AG04450 (cell line): ENCODE measurements at regions not wholly inside any gene's neighbourhood (a gene's known extent, or its start where the extent isn't known, plus 50 kb on each side); places are given as distances from the start of the nearest gene placed in this dataset.

Source experiments
- CTCF ChIA-PET: fragments of 300-600, 350-600 bp; formaldehyde crosslinking; extraction: SDS; loops from one replicate; lab custom pipeline; 2022; ENCODE audit warnings: antibody characterized with exemption, inconsistent platforms; lab: Charles Lee
- POLR2A ChIA-PET: fragments of 350-600 bp; formaldehyde crosslinking; extraction: SDS; loops from one replicate; lab custom pipeline; 2021; ENCODE audit warnings: antibody characterized with exemption, inconsistent platforms; lab: Yijun Ruan, JAX
- DNase-seq: peaks from one replicate; pipeline ENCODE4 v3.0.0-alpha.2; 2011; ENCODE audit warnings: low read depth, low spot score
- H3K27ac ChIP-seq: one replicate; pipeline ENCODE4 v1.5.1; 2012; ENCODE audit warnings: low read depth, low read length, control low read depth
- H3K27me3 ChIP-seq: one replicate; pipeline ENCODE4 v1.6.0; 2012; ENCODE audit warnings: low read length; ENCODE audit not compliant: control insufficient read depth, insufficient read depth
- H3K4me3 ChIP-seq: 2 replicates; pipeline ENCODE4 v1.5.1; 2011; ENCODE audit warnings: mild to moderate bottlenecking, low read depth, low read length, control low read depth
- H3K9me3 ChIP-seq: 2 replicates; pipeline ENCODE4 v1.5.1; 2012; ENCODE audit warnings: low read length; ENCODE audit not compliant: control insufficient read depth, insufficient read depth
- CTCF ChIP-seq: IDR thresholded peaks from 2 replicates; pipeline ENCODE4 v1.5.1; 2011; ENCODE audit warnings: low read depth, low read length, control low read depth, inconsistent platforms

DNA sequence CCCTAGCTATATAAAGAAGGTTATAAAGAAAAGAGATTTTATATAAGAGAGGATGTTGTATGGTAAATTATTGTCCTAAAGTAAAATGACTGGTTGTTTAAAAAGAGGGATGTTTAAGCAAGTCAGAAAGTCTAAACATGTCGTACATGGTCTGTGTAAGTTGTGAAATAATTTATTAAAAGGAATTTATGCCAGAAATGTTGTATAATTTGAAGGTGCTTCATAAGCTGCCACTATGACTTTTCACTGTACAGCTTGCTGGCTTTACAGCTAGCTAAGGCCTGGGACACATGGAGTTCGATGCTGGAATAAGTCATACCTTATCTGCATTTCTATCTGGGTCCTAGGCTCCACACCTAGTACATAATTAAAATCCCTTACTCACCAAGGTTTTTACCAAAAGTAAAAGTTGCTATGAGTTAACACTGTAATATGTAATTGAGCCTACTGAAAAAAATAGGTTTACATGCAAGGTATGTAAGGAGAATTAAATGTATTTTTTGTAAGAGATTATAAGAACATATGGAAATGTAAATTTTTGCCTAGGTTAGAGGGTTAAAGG, 59.0 kb upstream of the EDEM3 start:
- POLR2A ChIA-PET, result no interaction called here
- Histone ChIP-seq H3K27me3 (no peaks in the 10 kb centered on the region), H3K9me3 (peaks cover 2% of the 10 kb centered on the region; the same call in 1 of the 2 replicates), H3K27ac (no peak overlapping the region), H3K4me3 (no peak overlapping the region)
- no peak for DNase-seq
- TF ChIP-seq CTCF, result no peak
- CTCF ChIA-PET, result interaction anchor here (1.0 to 2.6 kb wide), 4 partner anchors 8 to 356 kb away, joined by 3 to 9 read pairs (median 5); no protein-coding TSS in a partner anchor

GRCh38 chr1:184811439-184812111, 56.9 kb upstream of the EDEM3 start:
- no peaks in the 10 kb centered on the region for H3K27me3 ChIP-seq
- ChIA-PET CTCF (interaction anchor here (0.6 to 1.0 kb wide), 2 partner anchors 358 to 982 kb away, joined by 3 to 7 read pairs; no protein-coding TSS in a partner anchor), POLR2A (no interaction called here)
- no peak overlapping the region for H3K4me3 ChIP-seq
- no peak overlapping the region for H3K27ac ChIP-seq
- peaks cover 2% of the 10 kb centered on the region; the same call in 1 of the 2 replicates for H3K9me3 ChIP-seq
- no peak for DNase-seq
- TF ChIP-seq CTCF, result no peak

DNA sequence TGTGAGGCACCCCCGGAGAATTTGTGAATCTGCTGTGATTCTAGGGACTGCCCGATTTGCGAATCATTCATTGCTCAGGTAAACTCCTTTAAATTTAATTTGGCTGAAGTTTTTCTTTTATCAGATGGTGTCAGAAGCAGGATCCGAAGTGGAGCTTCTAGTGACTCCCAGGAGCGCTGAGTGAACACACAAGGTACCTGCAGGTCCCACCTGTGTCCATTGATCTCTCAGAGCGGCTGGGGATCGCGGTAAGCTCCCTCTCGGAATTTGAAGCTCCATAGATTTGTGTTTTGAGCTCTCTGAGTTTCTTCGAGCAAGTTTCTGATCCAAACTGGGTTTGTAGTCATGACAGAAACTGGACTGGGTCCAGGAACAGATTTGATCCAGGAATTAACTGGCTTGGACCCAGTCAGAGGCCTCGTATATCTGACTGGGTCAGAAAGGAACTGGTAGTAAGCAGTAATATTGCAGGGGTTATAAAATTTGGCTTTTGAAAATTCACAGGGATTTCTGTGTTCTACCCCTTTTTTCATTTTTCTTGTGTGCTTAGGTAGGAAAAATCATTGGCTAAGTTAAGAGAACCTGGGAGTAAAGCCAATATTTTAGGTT, 56.2 kb upstream of the EDEM3 start:
- no peaks in the 10 kb centered on the region for H3K27me3 ChIP-seq
- no peak for TF ChIP-seq CTCF
- no peak overlapping the region for H3K4me3 ChIP-seq
- peaks cover 2% of the 10 kb centered on the region; the same call in 1 of the 2 replicates for H3K9me3 ChIP-seq
- H3K27ac ChIP-seq, result no peak overlapping the region
- ChIA-PET CTCF (interaction anchor here (0.7 to 2.9 kb wide), 3 partner anchors 119 to 359 kb away, joined by 3 to 7 read pairs (median 3); no protein-coding TSS in a partner anchor), POLR2A (no interaction called here)
- no peak for DNase-seq

DNA sequence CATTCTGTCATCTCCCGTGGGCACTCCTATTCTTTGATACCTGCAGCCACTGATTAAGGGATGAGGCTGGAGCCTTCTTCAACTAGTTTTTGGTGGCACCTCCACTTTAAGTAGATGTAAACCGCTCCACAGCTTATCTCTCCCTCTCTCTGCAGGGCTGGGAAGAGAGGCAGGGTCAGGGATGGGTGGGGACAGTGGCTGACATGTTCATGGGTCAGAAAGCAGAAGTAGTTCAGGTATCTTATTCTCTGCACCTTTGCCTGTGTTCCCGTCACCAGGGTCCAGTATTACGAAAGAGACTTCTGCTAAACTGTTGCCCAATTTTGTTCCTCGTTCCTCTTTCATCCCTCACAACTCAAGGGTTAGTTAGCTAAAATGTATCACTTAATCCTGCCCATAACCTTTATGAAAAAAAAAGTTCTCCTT, 51.7 kb upstream of the EDEM3 start:
- POLR2A ChIA-PET, result interaction anchor here (0.9 kb wide), 1 partner anchor 241 kb away, joined by 3 read pairs; no protein-coding TSS in a partner anchor

More for the DNA sequence above, 51.7 kb upstream of the EDEM3 start:
- Histone ChIP-seq H3K27ac (no peak overlapping the region), H3K4me3 (no peak overlapping the region), H3K9me3 (no peaks in the 10 kb centered on the region), H3K27me3 (no peaks in the 10 kb centered on the region)
- DNase-seq, result no peak
- no peak for TF ChIP-seq CTCF
- CTCF ChIA-PET, result interaction anchor here (0.5 to 5.5 kb wide), 44 partner anchors 8 to 874 kb away, joined by 3 to 315 read pairs (median 5); partner anchors contain the start of genes EDEM3, NIBAN1 and SWT1
